HepG2 (cell line): ENCODE measurements at regions not wholly inside any gene's neighbourhood (a gene's known extent, or its start where the extent isn't known, plus 50 kb on each side); places are given as distances from the start of the nearest gene placed in this dataset.

Source experiments
- HNRNPLL ChIP-seq: fragments of 200-400 bp; formaldehyde crosslinking; IDR thresholded peaks from 2 replicates; pipeline ENCODE4 v1.6.1; 2017; ENCODE audit warnings: mild to moderate bottlenecking, low read depth, low read length; ENCODE audit not compliant: poor library complexity, severe bottlenecking
- NR3C1 ChIP-seq: sonication (generic); formaldehyde crosslinking; IDR thresholded peaks from 2 replicates; pipeline ENCODE4 v1.4.0; 2020; ENCODE audit warnings: missing genetic modification reagents
- REXO4 ChIP-seq: sonication (generic); formaldehyde crosslinking; IDR thresholded peaks from 2 replicates; pipeline ENCODE4 v1.8.0; 2022; ENCODE audit warnings: missing genetic modification reagents, mild to moderate bottlenecking, borderline replicate concordance
- THAP7 ChIP-seq: sonication (generic); formaldehyde crosslinking; IDR thresholded peaks from 2 replicates; pipeline ENCODE4 v1.8.1; 2023; ENCODE audit warnings: mild to moderate bottlenecking, missing genetic modification reagents
- ZNF121 ChIP-seq: sonication (generic); formaldehyde crosslinking; IDR thresholded peaks from 2 replicates; pipeline ENCODE4 v1.5.0; 2020; ENCODE audit warnings: mild to moderate bottlenecking, missing genetic modification reagents
- ZNF207 ChIP-seq: fragments of 450-650 bp; IDR thresholded peaks from 2 replicates; pipeline ENCODE4 v1.6.1; 2016; ENCODE audit warnings: antibody characterized with exemption, borderline replicate concordance
- ZNF251 ChIP-seq: sonication (generic); formaldehyde crosslinking; IDR thresholded peaks from 2 replicates; pipeline ENCODE4 v1.9.0; 2021; ENCODE audit warnings: mild to moderate bottlenecking, missing genetic modification reagents
- ZNF407 ChIP-seq: sonication (generic); formaldehyde crosslinking; IDR thresholded peaks from one replicate; pipeline ENCODE4 v1.5.1; 2020; ENCODE audit warnings: mild to moderate bottlenecking, missing genetic modification reagents; ENCODE audit errors: not compliant biosample characterization
- ZNF430 ChIP-seq: sonication (generic); formaldehyde crosslinking; IDR thresholded peaks from 2 replicates; pipeline ENCODE4 v1.9.0; 2021; ENCODE audit warnings: mild to moderate bottlenecking, missing genetic modification reagents
- ZNF446 ChIP-seq: sonication (generic); formaldehyde crosslinking; IDR thresholded peaks from 2 replicates; pipeline ENCODE4 v1.5.0; 2020; ENCODE audit warnings: mild to moderate bottlenecking, missing genetic modification reagents
- TF ChIP-seq, protein P1 (sequence below): IDR thresholded peaks from 2 replicates; pipeline ENCODE4 v1.6.1; 2016; ENCODE audit warnings: low read depth, missing genetic modification reagents, missing compliant biosample characterization
- TF ChIP-seq, protein P2 (sequence below): fragments of 450-650 bp; IDR thresholded peaks from 2 replicates; pipeline ENCODE4 v1.6.1; 2016

DNA sequence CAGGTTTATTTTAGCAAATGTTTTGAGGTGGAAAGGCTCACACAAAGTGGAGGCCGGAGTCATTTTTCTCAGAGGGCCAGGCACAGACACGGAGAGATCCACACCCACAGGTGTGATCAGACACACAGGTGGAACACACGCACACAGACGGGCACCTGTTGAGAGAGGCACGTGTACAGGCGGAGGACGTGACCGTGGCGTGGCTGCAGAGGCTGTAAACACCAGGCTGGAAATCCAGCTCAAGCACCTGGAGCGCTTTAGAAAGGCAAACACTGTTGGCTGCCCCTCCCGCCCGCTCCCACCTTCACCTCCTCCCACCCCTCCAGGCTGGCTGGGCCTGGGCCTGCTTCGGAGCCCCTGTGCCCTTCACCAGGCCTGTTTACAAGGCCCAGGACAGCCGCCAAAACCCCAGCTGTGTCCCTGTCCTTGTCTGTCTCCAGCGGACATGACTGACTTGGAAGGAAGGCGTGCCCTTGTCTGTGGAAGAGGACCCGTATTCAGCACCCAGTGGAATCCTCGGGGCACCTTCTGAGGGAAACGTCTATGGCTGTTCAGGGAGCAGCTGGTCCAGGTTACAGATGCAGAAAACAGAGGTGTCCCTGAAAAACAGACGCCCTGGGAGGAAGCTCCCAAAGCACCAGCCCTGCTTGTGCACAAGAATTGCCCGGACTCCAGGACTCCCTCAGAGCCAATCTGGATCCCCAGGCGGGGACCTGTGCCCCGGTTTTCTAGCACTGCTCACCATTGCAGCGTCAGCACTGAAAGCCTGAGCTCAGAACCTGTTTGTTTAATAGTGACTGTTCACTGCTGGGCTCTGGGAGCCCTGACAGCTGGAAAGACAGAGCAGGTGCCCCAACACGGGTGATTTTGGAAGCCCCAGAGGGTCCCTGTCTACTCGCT is 134.3 kb upstream of the HAAO start (continued):
- TF ChIP-seq ZNF407, result no peak
- TF ChIP-seq THAP7, result 0 out of 2 replicates have a peak, but pooled peaks have one; percentile 68
- peak; percentile 85; the same call in 1 of the 2 replicates for TF ChIP-seq ZNF446 (CRISPR knock-in tag)
- TF ChIP-seq REXO4 (CRISPR knock-in tag), result no peak
- TF ChIP-seq ZNF121, result no peak
- peak; percentile 26 for TF ChIP-seq HNRNPLL
- TF ChIP-seq, protein P1, sequence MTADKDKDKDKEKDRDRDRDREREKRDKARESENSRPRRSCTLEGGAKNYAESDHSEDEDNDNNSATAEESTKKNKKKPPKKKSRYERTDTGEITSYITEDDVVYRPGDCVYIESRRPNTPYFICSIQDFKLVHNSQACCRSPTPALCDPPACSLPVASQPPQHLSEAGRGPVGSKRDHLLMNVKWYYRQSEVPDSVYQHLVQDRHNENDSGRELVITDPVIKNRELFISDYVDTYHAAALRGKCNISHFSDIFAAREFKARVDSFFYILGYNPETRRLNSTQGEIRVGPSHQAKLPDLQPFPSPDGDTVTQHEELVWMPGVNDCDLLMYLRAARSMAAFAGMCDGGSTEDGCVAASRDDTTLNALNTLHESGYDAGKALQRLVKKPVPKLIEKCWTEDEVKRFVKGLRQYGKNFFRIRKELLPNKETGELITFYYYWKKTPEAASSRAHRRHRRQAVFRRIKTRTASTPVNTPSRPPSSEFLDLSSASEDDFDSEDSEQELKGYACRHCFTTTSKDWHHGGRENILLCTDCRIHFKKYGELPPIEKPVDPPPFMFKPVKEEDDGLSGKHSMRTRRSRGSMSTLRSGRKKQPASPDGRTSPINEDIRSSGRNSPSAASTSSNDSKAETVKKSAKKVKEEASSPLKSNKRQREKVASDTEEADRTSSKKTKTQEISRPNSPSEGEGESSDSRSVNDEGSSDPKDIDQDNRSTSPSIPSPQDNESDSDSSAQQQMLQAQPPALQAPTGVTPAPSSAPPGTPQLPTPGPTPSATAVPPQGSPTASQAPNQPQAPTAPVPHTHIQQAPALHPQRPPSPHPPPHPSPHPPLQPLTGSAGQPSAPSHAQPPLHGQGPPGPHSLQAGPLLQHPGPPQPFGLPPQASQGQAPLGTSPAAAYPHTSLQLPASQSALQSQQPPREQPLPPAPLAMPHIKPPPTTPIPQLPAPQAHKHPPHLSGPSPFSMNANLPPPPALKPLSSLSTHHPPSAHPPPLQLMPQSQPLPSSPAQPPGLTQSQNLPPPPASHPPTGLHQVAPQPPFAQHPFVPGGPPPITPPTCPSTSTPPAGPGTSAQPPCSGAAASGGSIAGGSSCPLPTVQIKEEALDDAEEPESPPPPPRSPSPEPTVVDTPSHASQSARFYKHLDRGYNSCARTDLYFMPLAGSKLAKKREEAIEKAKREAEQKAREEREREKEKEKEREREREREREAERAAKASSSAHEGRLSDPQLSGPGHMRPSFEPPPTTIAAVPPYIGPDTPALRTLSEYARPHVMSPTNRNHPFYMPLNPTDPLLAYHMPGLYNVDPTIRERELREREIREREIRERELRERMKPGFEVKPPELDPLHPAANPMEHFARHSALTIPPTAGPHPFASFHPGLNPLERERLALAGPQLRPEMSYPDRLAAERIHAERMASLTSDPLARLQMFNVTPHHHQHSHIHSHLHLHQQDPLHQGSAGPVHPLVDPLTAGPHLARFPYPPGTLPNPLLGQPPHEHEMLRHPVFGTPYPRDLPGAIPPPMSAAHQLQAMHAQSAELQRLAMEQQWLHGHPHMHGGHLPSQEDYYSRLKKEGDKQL (CRISPR knock-in tag), result no peak
- TF ChIP-seq ZNF251 (CRISPR knock-in tag), result no peak
- no peak for TF ChIP-seq ZNF207
- no peak; the same call in 1 of the 2 replicates for TF ChIP-seq NR3C1 (CRISPR knock-in tag)
- TF ChIP-seq, protein P2, sequence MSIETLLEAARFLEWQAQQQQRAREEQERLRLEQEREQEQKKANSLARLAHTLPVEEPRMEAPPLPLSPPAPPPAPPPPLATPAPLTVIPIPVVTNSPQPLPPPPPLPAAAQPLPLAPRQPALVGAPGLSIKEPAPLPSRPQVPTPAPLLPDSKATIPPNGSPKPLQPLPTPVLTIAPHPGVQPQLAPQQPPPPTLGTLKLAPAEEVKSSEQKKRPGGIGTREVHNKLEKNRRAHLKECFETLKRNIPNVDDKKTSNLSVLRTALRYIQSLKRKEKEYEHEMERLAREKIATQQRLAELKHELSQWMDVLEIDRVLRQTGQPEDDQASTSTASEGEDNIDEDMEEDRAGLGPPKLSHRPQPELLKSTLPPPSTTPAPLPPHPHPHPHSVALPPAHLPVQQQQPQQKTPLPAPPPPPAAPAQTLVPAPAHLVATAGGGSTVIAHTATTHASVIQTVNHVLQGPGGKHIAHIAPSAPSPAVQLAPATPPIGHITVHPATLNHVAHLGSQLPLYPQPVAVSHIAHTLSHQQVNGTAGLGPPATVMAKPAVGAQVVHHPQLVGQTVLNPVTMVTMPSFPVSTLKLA, result no peak
- TF ChIP-seq ZNF430 (CRISPR knock-in tag), result peak; percentile 67; the same call in 1 of the 2 replicates
